HEK293 (cell line): ENCODE measurements at regions not wholly inside any gene's neighbourhood (a gene's known extent, or its start where the extent isn't known, plus 50 kb on each side); places are given as distances from the start of the nearest gene placed in this dataset.

Experiments used
- CTCF ChIA-PET: fragments of 350-600 bp; formaldehyde crosslinking; extraction: SDS; loops from one replicate; lab custom pipeline; 2021; ENCODE audit warnings: antibody characterized with exemption; lab: Yijun Ruan, JAX
- POLR2A ChIA-PET: fragments of 300-600 bp; formaldehyde crosslinking; extraction: SDS; loops from one replicate; lab custom pipeline; 2020; ENCODE audit warnings: antibody characterized with exemption, inconsistent platforms; lab: Yijun Ruan, JAX
- H3K27ac ChIP-seq: fragments of 200-500 bp; sonication (Bioruptor generic); 2 replicates; pipeline ENCODE4 v1.5.1; 2014; ENCODE audit warnings: low read depth, low read length, control low read depth, inconsistent platforms; ENCODE audit errors: extremely low read depth
- H3K36me3 ChIP-seq, 2 experiments: fragments of 200-500 bp in 1 of 2; sonication (Bioruptor generic) in 1 of 2; 1 replicate in 1 of 2; 2 replicates in 1 of 2; pipeline ENCODE4 v1.5.1; 2014 to 2017; ENCODE audit warnings: inconsistent platforms in 2 of 2, low read length in 2 of 2; ENCODE audit not compliant: control insufficient read depth in 2 of 2, insufficient read depth in 1 of 2
- H3K4me1 ChIP-seq: fragments of 200-500 bp; sonication (Bioruptor generic); 2 replicates; pipeline ENCODE4 v1.5.1; 2014; ENCODE audit warnings: mild to moderate bottlenecking, low read length, inconsistent platforms; ENCODE audit not compliant: control insufficient read depth, insufficient read depth
- H3K4me3 ChIP-seq: 2 replicates; pipeline ENCODE4 v1.5.1; 2011; ENCODE audit warnings: low read depth, mild to moderate bottlenecking, control low read depth, low read length, moderate library complexity
- H3K9me3 ChIP-seq: fragments of 200-500 bp; sonication (Bioruptor generic); 2 replicates; pipeline ENCODE4 v1.5.1; 2014; ENCODE audit warnings: low read depth, low read length, inconsistent platforms; ENCODE audit not compliant: control insufficient read depth, insufficient read depth
- FEZF1 ChIP-seq: fragments of 450-650 bp; formaldehyde crosslinking; IDR thresholded peaks from 2 replicates; pipeline ENCODE4 v1.5.1; 2016; ENCODE audit warnings: missing biosample characterization, missing genetic modification characterization
- INSM2 ChIP-seq: fragments of 450-650 bp; formaldehyde crosslinking; IDR thresholded peaks from 2 replicates; pipeline ENCODE4 v1.5.1; 2016; ENCODE audit warnings: missing biosample characterization, missing genetic modification characterization
- KLF7 ChIP-seq: fragments of 450-650 bp; formaldehyde crosslinking; IDR thresholded peaks from 2 replicates; pipeline ENCODE4 v1.5.1; 2016; ENCODE audit warnings: missing biosample characterization, missing genetic modification characterization, borderline replicate concordance
- SCRT2 ChIP-seq: fragments of 450-650 bp; formaldehyde crosslinking; IDR thresholded peaks from 2 replicates; pipeline ENCODE4 v1.5.1; 2016; ENCODE audit warnings: missing biosample characterization, missing genetic modification characterization
- ZBTB11 ChIP-seq: fragments of 450-650 bp; formaldehyde crosslinking; conservative IDR thresholded peaks from 2 replicates; pipeline ENCODE4 v1.5.1; 2016; ENCODE audit warnings: low read depth, missing biosample characterization, missing genetic modification characterization
- ZBTB48 ChIP-seq: fragments of 450-650 bp; formaldehyde crosslinking; IDR thresholded peaks from 2 replicates; pipeline ENCODE4 v1.5.1; 2016; ENCODE audit warnings: missing biosample characterization, missing genetic modification characterization
- ZBTB8A ChIP-seq: fragments of 450-650 bp; formaldehyde crosslinking; IDR thresholded peaks from 2 replicates; pipeline ENCODE4 v1.5.1; 2016; ENCODE audit warnings: missing biosample characterization, missing genetic modification characterization
- ZFP37 ChIP-seq: fragments of 450-650 bp; formaldehyde crosslinking; IDR thresholded peaks from 2 replicates; pipeline ENCODE4 v1.5.1; 2016; ENCODE audit warnings: missing biosample characterization, missing genetic modification characterization
- ZNF10 ChIP-seq: fragments of 450-650 bp; formaldehyde crosslinking; IDR thresholded peaks from 2 replicates; pipeline ENCODE4 v1.5.1; 2017; ENCODE audit warnings: missing biosample characterization, missing genetic modification characterization
- ZNF112 ChIP-seq: fragments of 450-650 bp; formaldehyde crosslinking; IDR thresholded peaks from 2 replicates; pipeline ENCODE4 v1.5.0; 2017; ENCODE audit warnings: missing biosample characterization, missing genetic modification characterization
- ZNF114 ChIP-seq: fragments of 450-650 bp; formaldehyde crosslinking; IDR thresholded peaks from 2 replicates; pipeline ENCODE4 v1.5.0; 2017; ENCODE audit warnings: missing biosample characterization, missing genetic modification characterization
- ZNF121 ChIP-seq: fragments of 450-650 bp; formaldehyde crosslinking; IDR thresholded peaks from 2 replicates; pipeline ENCODE4 v1.5.1; 2016; ENCODE audit warnings: missing biosample characterization, missing genetic modification characterization
- ZNF148 ChIP-seq: fragments of 450-650 bp; formaldehyde crosslinking; IDR thresholded peaks from 2 replicates; pipeline ENCODE4 v1.5.0; 2017; ENCODE audit warnings: missing biosample characterization, missing genetic modification characterization, borderline replicate concordance
- ZNF157 ChIP-seq: fragments of 450-650 bp; formaldehyde crosslinking; IDR thresholded peaks from 2 replicates; pipeline ENCODE4 v1.5.1; 2016; ENCODE audit warnings: missing biosample characterization, missing genetic modification characterization
- ZNF2 ChIP-seq: fragments of 450-650 bp; formaldehyde crosslinking; IDR thresholded peaks from 2 replicates; pipeline ENCODE4 v1.5.1; 2016; ENCODE audit warnings: missing biosample characterization, missing genetic modification characterization
- ZNF202 ChIP-seq: fragments of 450-650 bp; formaldehyde crosslinking; IDR thresholded peaks from 2 replicates; pipeline ENCODE4 v1.5.1; 2016; ENCODE audit warnings: missing biosample characterization, missing genetic modification characterization, borderline replicate concordance
- ZNF24 ChIP-seq: fragments of 450-650 bp; formaldehyde crosslinking; IDR thresholded peaks from 2 replicates; pipeline ENCODE4 v1.5.1; 2016; ENCODE audit warnings: missing biosample characterization, missing genetic modification characterization
- ZNF423 ChIP-seq: fragments of 450-650 bp; formaldehyde crosslinking; IDR thresholded peaks from 2 replicates; pipeline ENCODE4 v1.5.1; 2016; ENCODE audit warnings: missing biosample characterization, missing genetic modification characterization
- ZNF426 ChIP-seq: fragments of 450-650 bp; formaldehyde crosslinking; IDR thresholded peaks from 2 replicates; pipeline ENCODE4 v1.5.1; 2017; ENCODE audit warnings: missing biosample characterization, missing genetic modification characterization, mild to moderate bottlenecking, inconsistent platforms, moderate library complexity
- ZNF514 ChIP-seq: fragments of 450-650 bp; formaldehyde crosslinking; IDR thresholded peaks from 2 replicates; pipeline ENCODE4 v1.5.1; 2016; ENCODE audit warnings: missing biosample characterization, missing genetic modification characterization
- ZNF529 ChIP-seq: fragments of 450-650 bp; formaldehyde crosslinking; IDR thresholded peaks from 2 replicates; pipeline ENCODE4 v1.5.1; 2017; ENCODE audit warnings: missing genetic modification characterization, missing biosample characterization; ENCODE audit not compliant: insufficient replicate concordance
- ZNF561 ChIP-seq: fragments of 450-650 bp; IDR thresholded peaks from 2 replicates; pipeline ENCODE4 v1.5.1; 2018; ENCODE audit warnings: missing biosample characterization, missing genetic modification characterization, borderline replicate concordance
- ZNF624 ChIP-seq: fragments of 450-650 bp; formaldehyde crosslinking; IDR thresholded peaks from 2 replicates; pipeline ENCODE4 v1.5.1; 2017; ENCODE audit warnings: missing biosample characterization, missing genetic modification characterization
- ZNF830 ChIP-seq: fragments of 450-650 bp; IDR thresholded peaks from 2 replicates; pipeline ENCODE4 v1.5.0; 2018; ENCODE audit warnings: missing biosample characterization, missing genetic modification characterization, low read depth, mild to moderate bottlenecking, moderate library complexity
- TF ChIP-seq, protein P1 (sequence below): fragments of 450-650 bp; formaldehyde crosslinking; IDR thresholded peaks from 2 replicates; pipeline ENCODE4 v1.5.1; 2017; ENCODE audit warnings: missing biosample characterization, missing genetic modification characterization
- TF ChIP-seq, protein P2 (sequence below): fragments of 450-650 bp; formaldehyde crosslinking; IDR thresholded peaks from 2 replicates; pipeline ENCODE4 v1.5.1; 2016; ENCODE audit warnings: missing biosample characterization, missing genetic modification characterization, low read depth

- Histone ChIP-seq H3K27ac (no peak overlapping the region), H3K9me3 (no peaks in the 10 kb centered on the region), H3K36me3 (no peaks in the 10 kb centered on the region), H3K4me1 (no peaks in the 10 kb centered on the region), H3K4me3 (no peak overlapping the region)
- POLR2A ChIA-PET: no interaction called here
- TF ChIP-seq SCRT2 (tag by site-specific recombination) (no peak), ZNF529 (tag by site-specific recombination) (no peak), KLF7 (tag by site-specific recombination) (no peak), INSM2 (no peak), ZNF112 (no peak), ZBTB11 (tag by site-specific recombination) (no peak), ZBTB48 (tag by site-specific recombination) (no peak), ZNF624 (tag by site-specific recombination) (no peak), ZNF2 (tag by site-specific recombination) (no peak), ZNF148 (tag by site-specific recombination) (no peak), ZNF157 (tag by site-specific recombination) (no peak), FEZF1 (no peak), ZNF423 (tag by site-specific recombination) (no peak), ZNF24 (no peak), ZNF426 (tag by site-specific recombination) (no peak), ZNF830 (tag by site-specific recombination) (no peak)
- TF ChIP-seq, protein P1, sequence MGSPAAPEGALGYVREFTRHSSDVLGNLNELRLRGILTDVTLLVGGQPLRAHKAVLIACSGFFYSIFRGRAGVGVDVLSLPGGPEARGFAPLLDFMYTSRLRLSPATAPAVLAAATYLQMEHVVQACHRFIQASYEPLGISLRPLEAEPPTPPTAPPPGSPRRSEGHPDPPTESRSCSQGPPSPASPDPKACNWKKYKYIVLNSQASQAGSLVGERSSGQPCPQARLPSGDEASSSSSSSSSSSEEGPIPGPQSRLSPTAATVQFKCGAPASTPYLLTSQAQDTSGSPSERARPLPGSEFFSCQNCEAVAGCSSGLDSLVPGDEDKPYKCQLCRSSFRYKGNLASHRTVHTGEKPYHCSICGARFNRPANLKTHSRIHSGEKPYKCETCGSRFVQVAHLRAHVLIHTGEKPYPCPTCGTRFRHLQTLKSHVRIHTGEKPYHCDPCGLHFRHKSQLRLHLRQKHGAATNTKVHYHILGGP (tag by site-specific recombination): no peak
- CTCF ChIA-PET: interaction anchor here (0.6 kb wide), 1 partner anchor 262 kb away, joined by 3 read pairs; no protein-coding TSS in a partner anchor
Observed at GRCh38 chr21:22871692-22872091, 1873.5 kb downstream of the NCAM2 start.

- ChIA-PET CTCF (no interaction called here), POLR2A (no interaction called here)
- no peaks in the 10 kb centered on the region for H3K4me1 ChIP-seq
- H3K27ac ChIP-seq: no peak overlapping the region
- no peak overlapping the region for H3K4me3 ChIP-seq
- no peaks in the 10 kb centered on the region for H3K9me3 ChIP-seq
- no peaks in the 10 kb centered on the region for H3K36me3 ChIP-seq
- TF ChIP-seq, protein P2, sequence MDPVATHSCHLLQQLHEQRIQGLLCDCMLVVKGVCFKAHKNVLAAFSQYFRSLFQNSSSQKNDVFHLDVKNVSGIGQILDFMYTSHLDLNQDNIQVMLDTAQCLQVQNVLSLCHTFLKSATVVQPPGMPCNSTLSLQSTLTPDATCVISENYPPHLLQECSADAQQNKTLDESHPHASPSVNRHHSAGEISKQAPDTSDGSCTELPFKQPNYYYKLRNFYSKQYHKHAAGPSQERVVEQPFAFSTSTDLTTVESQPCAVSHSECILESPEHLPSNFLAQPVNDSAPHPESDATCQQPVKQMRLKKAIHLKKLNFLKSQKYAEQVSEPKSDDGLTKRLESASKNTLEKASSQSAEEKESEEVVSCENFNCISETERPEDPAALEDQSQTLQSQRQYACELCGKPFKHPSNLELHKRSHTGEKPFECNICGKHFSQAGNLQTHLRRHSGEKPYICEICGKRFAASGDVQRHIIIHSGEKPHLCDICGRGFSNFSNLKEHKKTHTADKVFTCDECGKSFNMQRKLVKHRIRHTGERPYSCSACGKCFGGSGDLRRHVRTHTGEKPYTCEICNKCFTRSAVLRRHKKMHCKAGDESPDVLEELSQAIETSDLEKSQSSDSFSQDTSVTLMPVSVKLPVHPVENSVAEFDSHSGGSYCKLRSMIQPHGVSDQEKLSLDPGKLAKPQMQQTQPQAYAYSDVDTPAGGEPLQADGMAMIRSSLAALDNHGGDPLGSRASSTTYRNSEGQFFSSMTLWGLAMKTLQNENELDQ (tag by site-specific recombination): no peak
- TF ChIP-seq ZNF10 (tag by site-specific recombination) (no peak), ZNF561 (tag by site-specific recombination) (no peak), ZNF121 (no peak), ZNF202 (tag by site-specific recombination) (no peak), ZFP37 (tag by site-specific recombination) (no peak), ZBTB8A (tag by site-specific recombination) (no peak), ZNF514 (tag by site-specific recombination) (no peak), ZNF114 (tag by site-specific recombination) (no peak)
Observed at GRCh38 chr21:22880573-22880972, 1882.4 kb downstream of the NCAM2 start.
